ENCODE measurements at regions not wholly inside any gene's neighbourhood (a gene's known extent, or its start where the extent isn't known, plus 50 kb on each side); places are given as distances from the start of the nearest gene placed in this dataset.

GRCh38 chr9:88653406-88653805 lies 118.4 kb downstream of the NXNL2 start (continued):
- no peak for TF ChIP-seq ZBTB10 (tag by site-specific recombination; IDR thresholded peaks at IDR 0.05)
- TF ChIP-seq ZSCAN23 (tag by site-specific recombination; IDR thresholded peaks at IDR 0.05): no peak
- TF ChIP-seq ZNF426 (tag by site-specific recombination; IDR thresholded peaks at IDR 0.05): no peak
- TF ChIP-seq ZNF518A (tag by site-specific recombination; conservative IDR thresholded peaks at IDR 0.05; ENCODE audit: low read depth): no peak
- no peak for TF ChIP-seq ZNF501 (tag by site-specific recombination; IDR thresholded peaks at IDR 0.05)

GRCh38 chr9:88653911-88654310 lies 118.9 kb downstream of the NXNL2 start:
- H3K4me1 ChIP-seq (ENCODE audit: control insufficient read depth, insufficient read depth, low read length): no peaks in the 10 kb centered on the region
- no peak for TF ChIP-seq ZNF623 (tag by site-specific recombination; IDR thresholded peaks at IDR 0.05)
- no peak for TF ChIP-seq ZNF768 (tag by site-specific recombination; IDR thresholded peaks at IDR 0.05)
- TF ChIP-seq ZNF529 (tag by site-specific recombination; IDR thresholded peaks at IDR 0.05; ENCODE audit: insufficient replicate concordance): no peak
- no peak for TF ChIP-seq ZNF416 (tag by site-specific recombination; IDR thresholded peaks at IDR 0.05)
- no peak for TF ChIP-seq ZNF354C (tag by site-specific recombination; IDR thresholded peaks at IDR 0.05; ENCODE audit: borderline replicate concordance, low read depth)
- TF ChIP-seq GLIS1 (tag by site-specific recombination; IDR thresholded peaks at IDR 0.05): no peak
- TF ChIP-seq ZNF138 (tag by site-specific recombination; IDR thresholded peaks at IDR 0.05; ENCODE audit: borderline replicate concordance): no peak
- TF ChIP-seq ZNF473 (tag by site-specific recombination; IDR thresholded peaks at IDR 0.05): no peak
- no peak for TF ChIP-seq ZNF549 (tag by site-specific recombination; IDR thresholded peaks at IDR 0.05)
- no peak for TF ChIP-seq ZNF302 (tag by site-specific recombination; IDR thresholded peaks at IDR 0.05; ENCODE audit: low read depth)
- TF ChIP-seq ZNF544 (tag by site-specific recombination; IDR thresholded peaks at IDR 0.05): no peak
- no peak overlapping the region for H3K27ac ChIP-seq (ENCODE audit: extremely low read depth, low read depth, low read length)
- H3K4me3 ChIP-seq (ENCODE audit: low read depth, low read length): no peak overlapping the region
- H3K9me3 ChIP-seq (ENCODE audit: control insufficient read depth, insufficient read depth, low read depth, low read length): no peaks in the 10 kb centered on the region
- ChIA-PET POLR2A (interaction anchor here (0.6 kb wide), 1 partner anchor 21 kb away, joined by 3 read pairs; no protein-coding TSS in a partner anchor), CTCF (no interaction called here)
- no peaks in the 10 kb centered on the region for H3K36me3 ChIP-seq (ENCODE audit: control insufficient read depth in 2 of 2, insufficient read depth in 1 of 2, low read length in 2 of 2)

- ChIA-PET POLR2A (no interaction called here), CTCF (interaction anchor here (1.0 kb wide), 1 partner anchor 11 kb away, joined by 3 read pairs; no protein-coding TSS in a partner anchor)
- Histone ChIP-seq H3K4me3 (ENCODE audit: low read depth, low read length) (no peak overlapping the region), H3K27ac (ENCODE audit: extremely low read depth, low read depth, low read length) (no peak overlapping the region), H3K9me3 (ENCODE audit: control insufficient read depth, insufficient read depth, low read depth, low read length) (no peaks in the 10 kb centered on the region), H3K4me1 (ENCODE audit: control insufficient read depth, insufficient read depth, low read length) (no peaks in the 10 kb centered on the region), H3K36me3 (ENCODE audit: control insufficient read depth in 2 of 2, insufficient read depth in 1 of 2, low read length in 2 of 2) (no peaks in the 10 kb centered on the region)
- no peak for TF ChIP-seq ZNF501 (tag by site-specific recombination; IDR thresholded peaks at IDR 0.05)
- TF ChIP-seq ZNF324 (tag by site-specific recombination; IDR thresholded peaks at IDR 0.05): no peak
- no peak for TF ChIP-seq KLF16 (tag by site-specific recombination; IDR thresholded peaks at IDR 0.05)
- TF ChIP-seq ZBTB6 (tag by site-specific recombination; IDR thresholded peaks at IDR 0.05): no peak
- TF ChIP-seq GLIS1 (tag by site-specific recombination; IDR thresholded peaks at IDR 0.05): no peak
- no peak for TF ChIP-seq BCL6B (tag by site-specific recombination; IDR thresholded peaks at IDR 0.05)
- no peak for TF ChIP-seq KLF1 (tag by site-specific recombination; IDR thresholded peaks at IDR 0.05)
These were observed 122.9 kb downstream of the NXNL2 start for GRCh38 chr9:88657893-88658292.
